A549 (cell line): ENCODE measurements at regions not wholly inside any gene's neighbourhood (a gene's known extent, or its start where the extent isn't known, plus 50 kb on each side); places are given as distances from the start of the nearest gene placed in this dataset.

Source experiments
- KDM5A ChIP-seq: fragments of 200-600 bp; sonication (generic); IDR thresholded peaks from 2 replicates; pipeline ENCODE4 v1.6.1; 2016; ENCODE audit warnings: antibody characterized with exemption, mild to moderate bottlenecking
- MYC ChIP-seq: IDR thresholded peaks from 2 replicates; pipeline ENCODE4 v1.6.1; 2012; ENCODE audit warnings: mild to moderate bottlenecking, inconsistent platforms, low read length, improper control_type of control experiment, borderline replicate concordance
- PHF8 ChIP-seq: fragments of 200-600 bp; sonication (generic); IDR thresholded peaks from 2 replicates; pipeline ENCODE4 v1.6.1; 2016; ENCODE audit warnings: low read depth, mild to moderate bottlenecking, antibody characterized with exemption, moderate library complexity, borderline replicate concordance
- POLR2A ChIP-seq: IDR thresholded peaks from 2 replicates; pipeline ENCODE4 v1.6.1; 2012; ENCODE audit warnings: mild to moderate bottlenecking, low read length
- POLR2AphosphoS2 ChIP-seq: conservative IDR thresholded peaks from 2 replicates; pipeline ENCODE4 v1.6.1; 2012; ENCODE audit warnings: low read length, improper control_type of control experiment, inconsistent platforms
- RFX5 ChIP-seq: fragments of 450-650 bp; IDR thresholded peaks from 2 replicates; pipeline ENCODE4 v1.7.1; 2014; ENCODE audit warnings: antibody characterized with exemption, mild to moderate bottlenecking, moderate library complexity
- ZNF302 ChIP-seq: fragments of 250-450 bp; sonication (Bioruptor Pico); IDR thresholded peaks from 2 replicates; pipeline ENCODE4 v1.9.0; 2021; ENCODE audit warnings: inconsistent platforms, mild to moderate bottlenecking, moderate library complexity
- TF ChIP-seq, protein P1 (sequence below): IDR thresholded peaks from 2 replicates; pipeline ENCODE4 v1.6.1; 2012
- TF ChIP-seq, protein P2 (sequence below): fragments of >200 bp; sonication (Bioruptor Twin); formaldehyde crosslinking; IDR thresholded peaks from 3 replicates; pipeline ENCODE4 v1.5.1; 2016
- TF ChIP-seq, protein P3 (sequence below): fragments of 200-600 bp; sonication (generic); IDR thresholded peaks from 2 replicates; pipeline ENCODE4 v1.6.1; 2016; ENCODE audit warnings: antibody characterized with exemption, mild to moderate bottlenecking, moderate library complexity

DNA sequence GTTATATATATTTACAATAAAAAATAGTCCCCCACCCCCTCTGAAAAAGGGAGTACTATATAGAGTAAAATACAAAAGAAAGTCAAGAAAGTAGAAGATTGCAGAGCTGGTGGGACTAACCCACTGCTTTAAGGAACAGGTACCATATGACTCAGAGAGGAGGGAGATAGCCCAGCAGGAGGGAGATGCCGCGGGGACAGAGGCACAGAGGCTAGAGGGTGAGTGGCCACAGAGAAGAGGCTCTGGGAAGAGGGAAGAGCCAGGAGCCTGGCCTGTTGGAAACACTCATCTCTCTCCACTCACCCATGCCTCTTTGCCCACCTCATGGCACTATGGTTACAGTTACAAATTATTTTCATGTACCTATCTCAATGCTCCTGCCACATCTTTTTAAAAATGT lies 53.6 kb upstream of the LYVE1 start:
- no peak for TF ChIP-seq MYC
- TF ChIP-seq POLR2A, result no peak
- no peak for TF ChIP-seq RFX5
- no peak for TF ChIP-seq KDM5A
- TF ChIP-seq, protein P1, sequence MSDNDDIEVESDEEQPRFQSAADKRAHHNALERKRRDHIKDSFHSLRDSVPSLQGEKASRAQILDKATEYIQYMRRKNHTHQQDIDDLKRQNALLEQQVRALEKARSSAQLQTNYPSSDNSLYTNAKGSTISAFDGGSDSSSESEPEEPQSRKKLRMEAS, result no peak
- TF ChIP-seq, protein P2, sequence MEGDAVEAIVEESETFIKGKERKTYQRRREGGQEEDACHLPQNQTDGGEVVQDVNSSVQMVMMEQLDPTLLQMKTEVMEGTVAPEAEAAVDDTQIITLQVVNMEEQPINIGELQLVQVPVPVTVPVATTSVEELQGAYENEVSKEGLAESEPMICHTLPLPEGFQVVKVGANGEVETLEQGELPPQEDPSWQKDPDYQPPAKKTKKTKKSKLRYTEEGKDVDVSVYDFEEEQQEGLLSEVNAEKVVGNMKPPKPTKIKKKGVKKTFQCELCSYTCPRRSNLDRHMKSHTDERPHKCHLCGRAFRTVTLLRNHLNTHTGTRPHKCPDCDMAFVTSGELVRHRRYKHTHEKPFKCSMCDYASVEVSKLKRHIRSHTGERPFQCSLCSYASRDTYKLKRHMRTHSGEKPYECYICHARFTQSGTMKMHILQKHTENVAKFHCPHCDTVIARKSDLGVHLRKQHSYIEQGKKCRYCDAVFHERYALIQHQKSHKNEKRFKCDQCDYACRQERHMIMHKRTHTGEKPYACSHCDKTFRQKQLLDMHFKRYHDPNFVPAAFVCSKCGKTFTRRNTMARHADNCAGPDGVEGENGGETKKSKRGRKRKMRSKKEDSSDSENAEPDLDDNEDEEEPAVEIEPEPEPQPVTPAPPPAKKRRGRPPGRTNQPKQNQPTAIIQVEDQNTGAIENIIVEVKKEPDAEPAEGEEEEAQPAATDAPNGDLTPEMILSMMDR, result no peak
- TF ChIP-seq POLR2AphosphoS2, result no peak
- TF ChIP-seq PHF8, result no peak
- no peak for TF ChIP-seq ZNF302 (CRISPR knock-in tag)
- TF ChIP-seq, protein P3, sequence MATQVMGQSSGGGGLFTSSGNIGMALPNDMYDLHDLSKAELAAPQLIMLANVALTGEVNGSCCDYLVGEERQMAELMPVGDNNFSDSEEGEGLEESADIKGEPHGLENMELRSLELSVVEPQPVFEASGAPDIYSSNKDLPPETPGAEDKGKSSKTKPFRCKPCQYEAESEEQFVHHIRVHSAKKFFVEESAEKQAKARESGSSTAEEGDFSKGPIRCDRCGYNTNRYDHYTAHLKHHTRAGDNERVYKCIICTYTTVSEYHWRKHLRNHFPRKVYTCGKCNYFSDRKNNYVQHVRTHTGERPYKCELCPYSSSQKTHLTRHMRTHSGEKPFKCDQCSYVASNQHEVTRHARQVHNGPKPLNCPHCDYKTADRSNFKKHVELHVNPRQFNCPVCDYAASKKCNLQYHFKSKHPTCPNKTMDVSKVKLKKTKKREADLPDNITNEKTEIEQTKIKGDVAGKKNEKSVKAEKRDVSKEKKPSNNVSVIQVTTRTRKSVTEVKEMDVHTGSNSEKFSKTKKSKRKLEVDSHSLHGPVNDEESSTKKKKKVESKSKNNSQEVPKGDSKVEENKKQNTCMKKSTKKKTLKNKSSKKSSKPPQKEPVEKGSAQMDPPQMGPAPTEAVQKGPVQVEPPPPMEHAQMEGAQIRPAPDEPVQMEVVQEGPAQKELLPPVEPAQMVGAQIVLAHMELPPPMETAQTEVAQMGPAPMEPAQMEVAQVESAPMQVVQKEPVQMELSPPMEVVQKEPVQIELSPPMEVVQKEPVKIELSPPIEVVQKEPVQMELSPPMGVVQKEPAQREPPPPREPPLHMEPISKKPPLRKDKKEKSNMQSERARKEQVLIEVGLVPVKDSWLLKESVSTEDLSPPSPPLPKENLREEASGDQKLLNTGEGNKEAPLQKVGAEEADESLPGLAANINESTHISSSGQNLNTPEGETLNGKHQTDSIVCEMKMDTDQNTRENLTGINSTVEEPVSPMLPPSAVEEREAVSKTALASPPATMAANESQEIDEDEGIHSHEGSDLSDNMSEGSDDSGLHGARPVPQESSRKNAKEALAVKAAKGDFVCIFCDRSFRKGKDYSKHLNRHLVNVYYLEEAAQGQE, result no peak
